BLaER1 (cell line): ENCODE measurements at regions not wholly inside any gene's neighbourhood (a gene's known extent, or its start where the extent isn't known, plus 50 kb on each side); places are given as distances from the start of the nearest gene placed in this dataset.

Experiments used
- H3K27ac ChIP-seq: shearing (Covaris generic); formaldehyde crosslinking; 2 replicates; pipeline ENCODE4 v1.8.1; 2022
- H3K27me3 ChIP-seq: shearing (Covaris generic); formaldehyde crosslinking; 2 replicates; pipeline ENCODE4 v1.8.1; 2022
- H3K36me3 ChIP-seq: shearing (Covaris generic); formaldehyde crosslinking; 2 replicates; pipeline ENCODE4 v1.8.1; 2022
- H3K4me1 ChIP-seq: shearing (Covaris generic); formaldehyde crosslinking; 2 replicates; pipeline ENCODE4 v1.8.1; 2022
- H3K4me2 ChIP-seq: shearing (Covaris generic); formaldehyde crosslinking; 2 replicates; pipeline ENCODE4 v1.8.1; 2022
- H3K4me3 ChIP-seq: shearing (Covaris generic); formaldehyde crosslinking; 2 replicates; pipeline ENCODE4 v1.8.1; 2022
- H3K9ac ChIP-seq: shearing (Covaris generic); formaldehyde crosslinking; 2 replicates; pipeline ENCODE4 v1.8.1; 2022
- H3K9me3 ChIP-seq: shearing (Covaris generic); formaldehyde crosslinking; 2 replicates; pipeline ENCODE4 v1.8.1; 2022
- H4K20me1 ChIP-seq: shearing (Covaris generic); formaldehyde crosslinking; 2 replicates; pipeline ENCODE4 v1.8.1; 2022
- Cebpa-rat ChIP-seq: shearing (Covaris generic); IDR thresholded peaks from 2 replicates; pipeline ENCODE4 v1.8.1; 2022

- H3K36me3 ChIP-seq: no peaks in the 10 kb centered on the region
- no peak for TF ChIP-seq Cebpa-rat
These were observed 106.0 kb upstream of the TAF1B start for GRCh38 chr2:9737053-9737875.

GRCh38 chr2:9738062-9738461 lies 105.2 kb upstream of the TAF1B start:
- TF ChIP-seq Cebpa-rat: no peak
- H3K4me3 ChIP-seq: no peak overlapping the region
- no peaks in the 10 kb centered on the region for H4K20me1 ChIP-seq
- no peaks in the 10 kb centered on the region for H3K27me3 ChIP-seq
- H3K27ac ChIP-seq: no peak overlapping the region
- peaks cover 10% of the 10 kb centered on the region for H3K9me3 ChIP-seq
- H3K4me1 ChIP-seq: peaks cover 17% of the 10 kb centered on the region
- peak overlapping the region; percentile 79 for H3K4me2 ChIP-seq
- no peaks in the 10 kb centered on the region for H3K36me3 ChIP-seq
- no peak overlapping the region for H3K9ac ChIP-seq

More at GRCh38 chr2:9737053-9737875, 106.0 kb upstream of the TAF1B start:
- Histone ChIP-seq H3K9ac (no peak overlapping the region), H3K4me3 (no peak overlapping the region), H3K9me3 (peaks cover 10% of the 10 kb centered on the region), H3K4me2 (no peak overlapping the region), H3K27me3 (no peaks in the 10 kb centered on the region), H3K27ac (no peak overlapping the region), H4K20me1 (no peaks in the 10 kb centered on the region), H3K4me1 (peaks cover 17% of the 10 kb centered on the region)

- H3K36me3 ChIP-seq: no peaks in the 10 kb centered on the region
- H3K4me2 ChIP-seq: peak overlapping the region; percentile 79
- peak overlapping the region; percentile 71 for H3K27ac ChIP-seq
- H3K9me3 ChIP-seq: peaks cover 10% of the 10 kb centered on the region
- peak overlapping the region; percentile 66 for H3K9ac ChIP-seq
- H3K4me1 ChIP-seq: peaks cover 17% of the 10 kb centered on the region
- H3K4me3 ChIP-seq: peak overlapping the region; percentile 42
- no peaks in the 10 kb centered on the region for H3K27me3 ChIP-seq
- H4K20me1 ChIP-seq: no peaks in the 10 kb centered on the region
- TF ChIP-seq Cebpa-rat: no peak
These were observed 104.5 kb upstream of the TAF1B start for GRCh38 chr2:9738535-9739496.

GRCh38 chr2:9739531-9739964 lies 103.7 kb upstream of the TAF1B start:
- Histone ChIP-seq H4K20me1 (no peaks in the 10 kb centered on the region), H3K36me3 (no peaks in the 10 kb centered on the region), H3K4me3 (peak overlapping the region; percentile 42), H3K27ac (peak overlapping the region; percentile 71), H3K4me2 (peak overlapping the region; percentile 79), H3K9me3 (peaks cover 10% of the 10 kb centered on the region; the same call in 1 of the 2 replicates), H3K27me3 (no peaks in the 10 kb centered on the region), H3K9ac (peak overlapping the region; percentile 66; the same call in 1 of the 2 replicates), H3K4me1 (peaks cover 17% of the 10 kb centered on the region)
- no peak for TF ChIP-seq Cebpa-rat

- Histone ChIP-seq H4K20me1 (no peaks in the 10 kb centered on the region), H3K27me3 (no peaks in the 10 kb centered on the region), H3K4me3 (no peak overlapping the region), H3K4me1 (peaks cover 17% of the 10 kb centered on the region), H3K9ac (no peak overlapping the region), H3K27ac (no peak overlapping the region), H3K4me2 (no peak overlapping the region), H3K36me3 (no peaks in the 10 kb centered on the region), H3K9me3 (peaks cover under 1% of the 10 kb centered on the region; the same call in 1 of the 2 replicates)
- no peak for TF ChIP-seq Cebpa-rat
These were observed 102.7 kb upstream of the TAF1B start for GRCh38 chr2:9740382-9741073.

DNA sequence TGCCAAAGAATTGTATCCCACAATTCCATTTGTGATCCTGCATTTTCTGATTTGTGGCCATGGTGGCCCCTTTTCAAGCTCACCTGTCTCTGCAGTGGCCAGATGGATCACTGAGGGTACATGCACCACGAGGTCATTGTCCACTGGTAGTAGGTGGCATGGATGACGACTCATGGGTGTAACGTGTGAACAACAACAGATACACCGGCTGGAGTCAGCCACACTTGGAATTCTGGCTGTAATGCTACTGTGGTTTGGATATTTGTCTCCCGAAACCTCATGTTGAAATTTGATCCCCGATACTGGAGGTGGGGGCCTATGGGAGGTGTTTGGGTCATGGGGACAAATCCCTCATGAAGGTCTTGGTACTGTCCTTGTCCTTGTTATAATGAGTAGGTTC lies 102.2 kb upstream of the TAF1B start:
- no peak overlapping the region for H3K4me3 ChIP-seq
- H3K4me2 ChIP-seq: no peak overlapping the region
- TF ChIP-seq Cebpa-rat: no peak
- no peaks in the 10 kb centered on the region for H3K36me3 ChIP-seq
- H3K27ac ChIP-seq: no peak overlapping the region
- no peaks in the 10 kb centered on the region for H3K27me3 ChIP-seq
- peaks cover 17% of the 10 kb centered on the region for H3K4me1 ChIP-seq
- H4K20me1 ChIP-seq: no peaks in the 10 kb centered on the region
- no peak overlapping the region for H3K9ac ChIP-seq
- no peaks in the 10 kb centered on the region for H3K9me3 ChIP-seq

- Histone ChIP-seq H3K4me3 (no peak overlapping the region), H3K9me3 (no peaks in the 10 kb centered on the region), H3K9ac (no peak overlapping the region), H4K20me1 (no peaks in the 10 kb centered on the region), H3K27ac (no peak overlapping the region), H3K4me1 (peaks cover 17% of the 10 kb centered on the region), H3K27me3 (no peaks in the 10 kb centered on the region), H3K4me2 (no peak overlapping the region), H3K36me3 (no peaks in the 10 kb centered on the region)
- no peak for TF ChIP-seq Cebpa-rat
These were observed 100.7 kb upstream of the TAF1B start for GRCh38 chr2:9742601-9743000.

DNA sequence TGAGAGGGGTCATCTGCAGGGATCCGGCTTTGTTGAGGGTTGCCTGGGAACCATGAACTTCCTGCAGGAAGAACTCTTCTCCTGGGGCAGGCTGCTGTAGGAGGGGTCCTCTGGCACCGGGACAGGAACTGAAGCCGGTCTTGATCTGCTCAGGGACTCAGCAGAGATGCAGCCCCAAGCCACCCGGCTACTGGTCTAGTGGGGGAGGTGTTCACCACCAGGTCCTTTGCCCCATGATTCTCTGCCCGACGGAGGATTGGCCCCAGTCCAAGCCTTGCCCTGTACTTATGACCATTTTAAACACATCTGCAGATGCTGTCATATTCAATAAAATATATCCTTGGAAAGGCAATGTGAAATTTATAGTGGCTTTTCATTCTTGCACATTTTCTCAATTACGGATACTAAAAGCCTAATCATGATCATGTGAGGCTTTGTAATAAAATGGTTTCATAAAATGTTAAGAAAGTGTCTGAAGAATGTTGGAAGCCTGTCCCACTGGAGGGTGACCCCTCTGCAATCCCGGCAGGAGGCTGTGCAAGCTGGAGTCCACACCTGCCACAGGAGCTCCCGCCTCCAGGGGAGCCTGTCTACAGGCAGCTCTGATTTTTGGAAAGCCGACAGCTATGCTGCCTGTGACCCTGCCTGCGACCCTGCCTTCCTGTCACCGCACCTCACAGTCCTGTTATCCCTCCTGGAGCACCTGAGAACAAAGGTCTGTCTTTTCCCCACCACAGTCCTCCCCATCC lies 98.8 kb upstream of the TAF1B start:
- H3K9ac ChIP-seq: no peak overlapping the region; the same call in 1 of the 2 replicates
- no peaks in the 10 kb centered on the region for H3K36me3 ChIP-seq
- no peak overlapping the region for H3K4me3 ChIP-seq
- no peak overlapping the region for H3K27ac ChIP-seq
- no peak for TF ChIP-seq Cebpa-rat
- H4K20me1 ChIP-seq: no peaks in the 10 kb centered on the region
- H3K9me3 ChIP-seq: no peaks in the 10 kb centered on the region
- no peak overlapping the region for H3K4me2 ChIP-seq
- H3K4me1 ChIP-seq: peaks cover 3% of the 10 kb centered on the region
- H3K27me3 ChIP-seq: no peaks in the 10 kb centered on the region
